ENCODE measurements at regions not wholly inside any gene's neighbourhood (a gene's known extent, or its start where the extent isn't known, plus 50 kb on each side); places are given as distances from the start of the nearest gene placed in this dataset.

GRCh38 chr1:83790446-83790845, 208.5 kb downstream of the TTLL7 start:
- DNase-seq, result no peak
- no peaks in the 10 kb centered on the region for H3K4me1 ChIP-seq
- no peak overlapping the region for H3K27ac ChIP-seq
- no peaks in the 10 kb centered on the region for H3K36me3 ChIP-seq
- intact Hi-C loops (cut with DNase I; ENCODE audit: low total_unique reads), result no loop called here
- no peak overlapping the region for H3K4me3 ChIP-seq
- no peaks in the 10 kb centered on the region for H3K9me3 ChIP-seq
- no peaks in the 10 kb centered on the region for H3K27me3 ChIP-seq
- WGBS, 5 donors, result 87 to 94% (median 89%) methylated on average over 3 of the region's 3 CpGs
- TF ChIP-seq POLR2AphosphoS5 (IDR thresholded peaks at IDR 0.05) (no peak), POLR2A (IDR thresholded peaks at IDR 0.05) (no peak), CTCF (IDR thresholded peaks at IDR 0.05) (no peak), EP300 (IDR thresholded peaks at IDR 0.05) (no peak)

- Histone ChIP-seq H3K36me3 (no peaks in the 10 kb centered on the region), H3K27ac (no peak overlapping the region), H3K9me3 (peaks cover 0 to 7% (median 2%) of the 10 kb centered on the region in 4 donors), H3K4me3 (no peak overlapping the region), H3K4me1 (no peaks in the 10 kb centered on the region), H3K27me3 (no peaks in the 10 kb centered on the region)
- no peak for DNase-seq
- 58 to 71% (median 62%) methylated on average over 3 of the region's 3 CpGs for WGBS, 5 donors
- no peak for TF ChIP-seq POLR2AphosphoS5 (IDR thresholded peaks at IDR 0.05)
- TF ChIP-seq CTCF (IDR thresholded peaks at IDR 0.05), result no peak
- TF ChIP-seq POLR2A (IDR thresholded peaks at IDR 0.05), result no peak
- no peak for TF ChIP-seq EP300 (IDR thresholded peaks at IDR 0.05)
- intact Hi-C loops (cut with DNase I; ENCODE audit: low total_unique reads), result no loop called here
Measured at GRCh38 chr1:83787246-83787998, 211.5 kb downstream of the TTLL7 start.

- H3K4me1 ChIP-seq, result no peaks in the 10 kb centered on the region
- WGBS, 5 donors, result 78 to 92% (median 88%) methylated on average over 2 of the region's 2 CpGs
- TF ChIP-seq POLR2A (IDR thresholded peaks at IDR 0.05), result no peak
- TF ChIP-seq EP300 (IDR thresholded peaks at IDR 0.05), result no peak
- TF ChIP-seq POLR2AphosphoS5 (IDR thresholded peaks at IDR 0.05), result no peak
- no peak for TF ChIP-seq CTCF (IDR thresholded peaks at IDR 0.05)
- no peak overlapping the region for H3K4me3 ChIP-seq
- H3K27ac ChIP-seq, result no peak overlapping the region
- peaks cover 0 to 7% (median 2%) of the 10 kb centered on the region in 4 donors for H3K9me3 ChIP-seq
- no peak for DNase-seq
- no peaks in the 10 kb centered on the region for H3K27me3 ChIP-seq
- intact Hi-C loops (cut with DNase I; ENCODE audit: low total_unique reads), result no loop called here
- no peaks in the 10 kb centered on the region for H3K36me3 ChIP-seq
Measured at GRCh38 chr1:83781667-83782066, 217.3 kb downstream of the TTLL7 start.

GRCh38 chr1:83779565-83779964, 219.4 kb downstream of the TTLL7 start:
- Histone ChIP-seq H3K27ac (no peak overlapping the region), H3K36me3 (no peaks in the 10 kb centered on the region), H3K4me1 (no peaks in the 10 kb centered on the region), H3K4me3 (no peak overlapping the region), H3K9me3 (peaks cover 0 to 7% (median 2%) of the 10 kb centered on the region in 4 donors), H3K27me3 (no peaks in the 10 kb centered on the region)
- intact Hi-C loops (cut with DNase I; ENCODE audit: low total_unique reads), result no loop called here
- no peak for DNase-seq
- TF ChIP-seq EP300 (IDR thresholded peaks at IDR 0.05), result no peak
- TF ChIP-seq CTCF (IDR thresholded peaks at IDR 0.05), result no peak
- TF ChIP-seq POLR2AphosphoS5 (IDR thresholded peaks at IDR 0.05), result no peak
- no peak for TF ChIP-seq POLR2A (IDR thresholded peaks at IDR 0.05)

All from stomach (tissue), 8 donors.